Large intestine (tissue), 3 donors: ENCODE measurements at regions not wholly inside any gene's neighbourhood (a gene's known extent, or its start where the extent isn't known, plus 50 kb on each side); places are given as distances from the start of the nearest gene placed in this dataset.
"Not testable (repeated sequence)": the region's sequence is repeated elsewhere in the genome, so short reads cannot be mapped to it uniquely, and the experiment has no call there.

Experiments
- DNase-seq, 2 donors: peaks; one replicate each; pipeline versions ENCODE4 v3.0.0 to v3.0.0-alpha.2; 2013
- H3K27ac ChIP-seq: one replicate; pipeline ENCODE4 v1.5.1; 2013; ENCODE audit warnings: low read length
- H3K27me3 ChIP-seq: 2 replicates; pipeline ENCODE4 v1.6.1; 2013; ENCODE audit warnings: low read length; ENCODE audit not compliant: control insufficient read depth, insufficient read depth
- H3K36me3 ChIP-seq: 2 replicates; pipeline ENCODE4 v1.6.1; 2013; ENCODE audit warnings: low read length; ENCODE audit not compliant: control insufficient read depth, insufficient read depth
- H3K4me1 ChIP-seq: one replicate; pipeline ENCODE4 v1.6.1; 2013; ENCODE audit warnings: low read length; ENCODE audit not compliant: control insufficient read depth, insufficient read depth
- H3K4me3 ChIP-seq: one replicate; pipeline ENCODE4 v1.5.1; 2013; ENCODE audit warnings: low read length
- H3K9me3 ChIP-seq: one replicate; pipeline ENCODE4 v1.6.1; 2013; ENCODE audit warnings: mild to moderate bottlenecking, low read depth, low read length, moderate library complexity; ENCODE audit not compliant: control insufficient read depth
- WGBS: methylation state at CpG from one replicate; pipeline ENCODE4 v1.1.5; 2013; ENCODE audit warnings: low lambda C conversion rate; ENCODE audit not compliant: insufficient coverage; 5-methylcytosine and 5-hydroxymethylcytosine counted together

DNA sequence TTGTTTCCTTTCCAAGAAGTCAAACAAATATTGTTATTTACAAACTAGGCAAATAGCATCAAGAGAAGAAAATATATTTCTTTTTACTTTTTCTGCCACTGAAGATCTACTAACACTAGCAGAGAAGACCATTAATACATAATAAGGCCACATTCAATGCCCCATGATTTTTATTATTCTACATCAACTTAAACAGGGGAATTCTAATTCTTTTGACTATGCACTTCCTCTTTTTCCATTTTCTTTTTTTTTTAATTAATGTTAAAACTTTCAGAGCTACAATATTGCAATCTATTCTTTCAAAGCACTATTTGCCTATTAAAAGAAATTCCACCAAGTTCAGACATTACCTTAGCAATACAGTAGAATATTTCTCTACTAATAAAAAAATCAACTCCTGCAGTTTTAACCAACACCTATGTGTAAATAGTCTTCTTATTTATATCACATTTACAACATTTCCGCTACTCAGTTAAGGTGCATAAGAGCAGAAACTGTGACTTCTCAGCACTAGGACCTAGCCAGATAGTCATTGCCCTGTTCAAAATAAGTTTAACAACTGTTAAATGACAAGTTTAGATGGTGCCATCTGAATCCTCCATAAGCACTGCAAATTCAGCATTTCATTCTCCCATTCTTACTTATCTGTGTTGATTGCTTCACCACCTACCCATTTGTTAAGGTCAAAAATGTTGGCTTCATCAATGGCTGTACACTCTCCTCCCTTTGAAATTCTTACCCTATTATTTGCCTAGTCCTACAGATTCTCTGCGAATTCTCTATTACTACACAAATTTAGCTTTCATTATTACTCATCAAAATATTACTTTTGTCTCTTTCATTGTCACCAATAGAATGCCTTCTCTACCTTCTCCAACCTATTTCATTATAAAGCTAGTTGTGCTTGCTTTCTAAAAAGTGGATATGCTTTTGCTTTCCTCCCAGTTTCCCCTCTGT lies 90.1 kb downstream of the SPDYE17 start:
- H3K36me3 ChIP-seq, DNase-seq, H3K27ac ChIP-seq, H3K4me3 ChIP-seq, H3K4me1 ChIP-seq, H3K9me3 ChIP-seq, H3K27me3 ChIP-seq: not testable (repeated sequence)
- WGBS = no CpG with 5 or more reads among the region's 2 CpGs

DNA sequence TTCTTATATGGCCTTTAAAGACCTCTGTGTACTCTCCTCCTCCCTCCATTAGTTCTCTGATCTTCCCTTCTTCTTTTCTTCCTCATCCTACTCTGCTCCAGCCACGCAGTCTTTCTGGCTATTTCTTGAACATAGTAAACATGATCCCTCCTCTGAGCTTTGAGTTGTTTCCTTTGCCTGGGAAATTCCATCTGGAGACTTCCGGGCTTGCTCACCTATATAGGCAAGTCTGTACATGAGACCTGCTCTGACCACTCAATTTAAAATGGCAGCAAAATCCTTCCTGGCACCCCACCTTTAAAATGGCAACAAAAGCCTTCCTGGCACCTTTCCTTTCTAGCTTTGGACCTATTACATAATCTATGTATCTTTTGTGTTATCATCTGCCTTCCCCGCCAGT lies 94.4 kb downstream of the SPDYE17 start:
- no CpG with 5 or more reads among the region's 3 CpGs for WGBS
- not testable (repeated sequence) for H3K27ac ChIP-seq, H3K4me3 ChIP-seq, H3K9me3 ChIP-seq, DNase-seq, H3K36me3 ChIP-seq, H3K27me3 ChIP-seq, H3K4me1 ChIP-seq

DNA sequence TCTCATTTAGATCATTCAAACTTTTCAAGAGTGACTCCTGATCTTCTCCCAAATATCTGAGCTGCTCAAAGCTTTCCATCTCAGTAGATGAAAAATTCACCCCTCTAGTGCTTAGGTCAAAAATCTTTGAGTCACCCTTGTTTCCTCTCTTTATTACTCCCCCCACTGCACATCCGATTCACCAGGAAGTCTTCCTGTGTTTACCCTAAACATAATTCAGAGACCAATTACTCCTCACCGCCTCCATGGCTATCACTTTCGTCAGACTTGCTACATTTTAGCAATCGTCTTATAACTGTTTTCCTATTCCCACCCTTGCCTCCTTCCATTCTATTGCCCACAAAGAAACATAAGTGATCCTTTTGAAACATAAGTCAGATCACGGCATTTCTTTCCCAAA lies 94.8 kb downstream of the SPDYE17 start:
- DNase-seq = not testable (repeated sequence)

DNA sequence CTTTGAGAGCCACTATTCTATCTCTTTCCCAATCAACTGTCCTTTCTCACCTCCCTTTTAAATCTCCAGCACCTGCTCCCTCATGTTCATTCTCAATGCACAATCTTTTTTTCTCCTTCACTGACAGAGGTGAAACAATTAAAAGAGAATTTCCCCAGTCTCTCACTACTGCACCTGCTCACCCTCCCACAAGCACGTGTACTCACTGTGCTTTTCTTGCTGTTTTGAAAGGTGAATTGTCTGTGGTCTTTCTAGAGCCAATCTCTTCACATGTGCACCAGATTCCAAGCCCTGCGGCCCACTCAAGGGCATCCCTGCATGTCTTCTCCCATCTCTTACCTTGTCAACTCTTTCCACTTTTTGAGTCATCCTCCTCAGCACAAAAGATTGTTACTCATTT lies 95.8 kb downstream of the SPDYE17 start:
- not testable (repeated sequence) for H3K4me3 ChIP-seq, H3K4me1 ChIP-seq, H3K27ac ChIP-seq, H3K27me3 ChIP-seq, DNase-seq, H3K9me3 ChIP-seq, H3K36me3 ChIP-seq
- WGBS = no CpG with 5 or more reads among the region's 2 CpGs

More for the DNA sequence above, 94.8 kb downstream of the SPDYE17 start:
- WGBS = 75% methylated on average over 2 of the region's 5 CpGs
- H3K4me1 ChIP-seq, H3K27ac ChIP-seq, H3K36me3 ChIP-seq, H3K27me3 ChIP-seq, H3K4me3 ChIP-seq, H3K9me3 ChIP-seq: not testable (repeated sequence)

DNA sequence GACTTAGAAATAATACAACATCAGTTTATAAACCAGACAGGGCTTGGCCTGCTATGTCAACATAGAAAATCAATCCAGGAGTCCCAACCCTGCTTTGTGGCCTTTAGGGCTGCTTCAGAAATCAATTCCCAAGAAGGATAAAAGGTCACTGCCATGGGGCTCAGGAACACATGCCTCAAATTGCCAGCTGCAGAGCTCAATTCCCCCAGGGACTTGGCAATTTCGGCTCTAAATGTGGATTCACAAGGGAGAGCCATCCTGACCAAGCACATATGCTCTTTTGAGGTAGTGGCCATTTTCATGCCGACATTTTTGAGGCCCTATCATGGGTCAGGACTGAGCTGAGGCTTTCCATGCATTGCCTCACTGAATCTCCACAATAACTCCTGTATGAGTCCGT lies 97.5 kb downstream of the SPDYE17 start:
- no CpG with 5 or more reads among the region's 3 CpGs for WGBS
- H3K27ac ChIP-seq, DNase-seq: not testable (repeated sequence)

DNA sequence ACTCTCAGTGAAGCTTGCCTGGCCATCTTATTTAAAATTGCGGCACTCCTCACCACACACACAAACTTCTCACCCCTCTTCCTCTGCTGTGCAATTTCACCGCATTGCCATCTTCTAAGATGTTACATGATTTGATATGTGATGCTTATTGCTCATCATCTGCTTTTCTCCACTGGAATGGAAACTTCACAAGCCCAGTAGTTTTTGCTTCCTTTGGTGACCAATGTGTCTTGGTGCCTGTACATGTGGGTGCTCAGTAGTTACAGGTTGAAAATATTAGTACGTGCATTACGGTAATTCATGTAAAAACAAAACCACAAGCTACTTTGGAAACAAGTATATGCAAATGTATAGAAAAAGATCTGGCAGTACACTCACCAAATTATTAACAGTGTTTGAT lies 99.2 kb downstream of the SPDYE17 start:
- H3K27me3 ChIP-seq, DNase-seq, H3K36me3 ChIP-seq, H3K4me1 ChIP-seq, H3K4me3 ChIP-seq, H3K27ac ChIP-seq, H3K9me3 ChIP-seq: not testable (repeated sequence)
- WGBS = 100% methylated on average over 1 of the region's 4 CpGs

More for the DNA sequence above, 97.5 kb downstream of the SPDYE17 start:
- not testable (repeated sequence) for H3K4me3 ChIP-seq, H3K4me1 ChIP-seq, H3K36me3 ChIP-seq, H3K27me3 ChIP-seq, H3K9me3 ChIP-seq

DNA sequence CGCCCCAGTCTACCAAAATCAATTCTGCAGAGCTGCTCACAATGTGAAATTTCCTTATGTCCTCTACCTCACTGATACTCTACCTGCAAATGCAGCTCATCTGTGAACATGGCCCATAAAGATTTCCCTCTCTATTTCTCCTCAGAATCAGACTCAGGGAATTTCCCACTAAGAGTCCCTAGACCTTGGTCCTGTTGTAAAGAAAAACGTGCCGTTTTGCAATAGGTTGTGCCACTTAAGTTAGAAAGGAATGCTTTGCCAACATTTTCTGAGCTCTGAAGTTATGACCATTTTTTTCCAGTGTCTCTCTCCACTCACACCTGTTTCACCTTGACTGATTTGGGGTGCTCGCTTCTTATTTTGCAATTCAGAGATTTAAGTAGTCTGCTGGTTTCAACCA lies 100.7 kb downstream of the SPDYE17 start:
- H3K9me3 ChIP-seq, H3K4me3 ChIP-seq, H3K27me3 ChIP-seq, H3K27ac ChIP-seq, H3K36me3 ChIP-seq, H3K4me1 ChIP-seq: not testable (repeated sequence)
- no CpG with 5 or more reads among the region's 4 CpGs for WGBS
- DNase-seq = peak; percentile 56 to 76

DNA sequence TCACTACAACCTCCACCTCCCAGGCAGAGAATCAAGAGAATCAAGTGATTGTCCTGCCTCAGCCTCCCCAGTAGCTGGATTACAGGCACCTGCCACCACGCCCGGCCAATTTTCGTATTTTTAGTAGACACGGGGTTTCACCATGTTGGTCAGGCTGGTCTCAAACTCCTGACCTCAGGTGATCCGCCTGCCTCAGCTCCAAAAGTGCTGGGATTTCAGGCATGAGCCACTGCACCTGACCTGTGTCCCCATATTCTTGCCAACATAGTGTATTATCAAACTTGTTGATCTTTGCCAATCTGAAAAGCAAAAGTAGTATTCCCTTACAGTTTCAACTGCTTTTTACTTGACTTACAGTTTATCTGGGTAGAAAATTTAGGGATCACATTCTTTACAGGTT lies 101.7 kb downstream of the SPDYE17 start:
- no CpG with 5 or more reads among the region's 5 CpGs for WGBS
- H3K27me3 ChIP-seq, H3K4me1 ChIP-seq, H3K4me3 ChIP-seq, H3K27ac ChIP-seq, H3K36me3 ChIP-seq, H3K9me3 ChIP-seq, DNase-seq: not testable (repeated sequence)

DNA sequence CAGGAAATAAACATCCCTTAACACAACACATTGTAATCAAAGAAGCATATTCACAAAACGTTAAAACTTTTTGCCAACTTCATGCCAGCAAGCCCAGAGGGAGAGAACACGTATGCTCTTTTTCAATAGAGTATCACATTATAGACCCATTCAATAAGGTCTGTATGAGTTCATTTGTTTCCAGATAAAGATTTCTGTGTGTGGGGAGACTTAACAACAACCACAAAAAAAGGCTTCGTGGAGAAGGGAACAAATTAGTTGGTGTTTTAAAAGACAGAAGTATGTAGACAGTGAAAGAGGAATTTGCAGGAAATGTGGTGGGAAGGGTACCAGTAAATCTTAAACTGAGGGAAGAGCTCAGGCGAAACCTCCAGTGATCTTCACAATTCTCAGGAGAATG lies 103.4 kb downstream of the SPDYE17 start:
- H3K27ac ChIP-seq, H3K36me3 ChIP-seq, H3K9me3 ChIP-seq, H3K4me1 ChIP-seq, DNase-seq, H3K4me3 ChIP-seq, H3K27me3 ChIP-seq: not testable (repeated sequence)
- WGBS = 33% methylated on average over 1 of the region's 4 CpGs

DNA sequence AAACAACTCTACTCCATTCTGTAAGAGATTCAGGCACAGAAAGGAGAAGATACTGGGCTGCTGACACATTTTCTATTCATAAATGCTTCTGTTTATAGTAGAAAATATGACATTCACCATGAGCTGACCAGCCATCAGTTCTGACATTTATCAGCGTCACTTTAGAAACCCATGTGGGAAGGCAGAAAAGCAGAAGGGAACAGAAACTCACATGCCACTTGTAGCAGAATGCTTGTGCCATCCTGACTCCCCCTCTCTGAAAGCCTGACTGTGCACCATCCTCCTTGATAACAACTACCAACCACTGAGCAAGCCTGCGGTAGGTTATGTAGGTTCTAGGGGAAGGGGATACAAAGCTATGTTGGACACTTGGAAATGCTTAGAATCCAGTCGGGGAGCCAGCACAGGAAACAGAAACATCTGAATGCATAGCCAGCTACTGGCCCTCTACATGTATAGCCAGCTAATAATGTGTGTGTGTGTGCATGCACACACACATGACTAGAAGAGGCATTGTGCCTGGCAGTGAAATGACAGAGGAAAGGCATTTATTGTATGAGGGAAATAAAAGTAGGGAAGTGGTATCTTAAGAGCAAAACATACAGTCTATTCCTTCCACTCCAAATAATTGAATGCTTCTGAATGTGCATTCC lies 104.3 kb downstream of the SPDYE17 start:
- H3K4me1 ChIP-seq = not testable (repeated sequence)

DNA sequence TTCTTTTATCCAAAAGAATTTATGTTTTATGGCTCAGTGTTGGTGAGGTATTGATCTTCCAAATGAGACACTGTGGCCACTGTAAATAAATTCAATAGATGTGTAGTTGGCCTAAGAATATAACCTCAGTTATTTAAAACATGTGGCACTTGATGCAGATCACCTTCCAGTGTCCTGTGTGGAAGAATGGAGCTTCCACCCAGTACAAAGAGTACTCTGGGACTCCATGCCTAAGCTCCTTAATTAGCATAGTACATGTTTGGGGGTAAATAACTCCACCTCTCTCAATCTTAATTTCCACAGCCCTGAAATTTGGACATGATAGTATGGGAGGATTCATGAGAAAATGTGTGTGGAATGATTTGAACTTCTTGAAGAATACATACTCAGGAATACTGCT lies 105.7 kb downstream of the SPDYE17 start:
- H3K27ac ChIP-seq, H3K4me1 ChIP-seq, H3K9me3 ChIP-seq, H3K4me3 ChIP-seq, DNase-seq, H3K36me3 ChIP-seq, H3K27me3 ChIP-seq: not testable (repeated sequence)

More for the DNA sequence above, 104.3 kb downstream of the SPDYE17 start:
- H3K27me3 ChIP-seq, DNase-seq, H3K9me3 ChIP-seq, H3K4me3 ChIP-seq, H3K36me3 ChIP-seq, H3K27ac ChIP-seq: not testable (repeated sequence)
- no CpG with 5 or more reads among the region's 3 CpGs for WGBS
